GM21367 (cell line): ENCODE measurements at regions not wholly inside any gene's neighbourhood (a gene's known extent, or its start where the extent isn't known, plus 50 kb on each side); places are given as distances from the start of the nearest gene placed in this dataset.

Source experiments
- ATAC-seq: cut with Tn5 transposase; IDR thresholded peaks from one replicate; pipeline ENCODE4 v1.9.1; 2021; ENCODE audit not compliant: unreplicated experiment

DNA sequence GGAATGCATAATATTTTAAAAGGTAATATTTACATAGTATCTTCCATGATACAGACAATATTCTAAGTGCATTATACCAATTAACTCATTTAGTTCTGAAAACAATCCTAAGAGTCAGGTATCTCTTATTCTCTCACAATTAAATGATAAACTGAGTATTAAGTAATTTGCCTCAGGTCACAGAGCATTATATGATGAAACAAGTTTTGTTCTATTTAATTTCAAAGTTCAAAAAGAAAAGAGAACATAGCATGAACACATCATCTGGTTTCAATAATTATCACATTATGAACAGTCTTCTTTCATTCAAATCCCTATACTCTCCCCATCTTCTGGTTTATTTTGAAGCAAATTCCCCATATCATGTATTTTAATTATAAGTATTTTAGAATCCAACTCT, 927.5 kb downstream of the ADGRL2 start:
- no peak for ATAC-seq

DNA sequence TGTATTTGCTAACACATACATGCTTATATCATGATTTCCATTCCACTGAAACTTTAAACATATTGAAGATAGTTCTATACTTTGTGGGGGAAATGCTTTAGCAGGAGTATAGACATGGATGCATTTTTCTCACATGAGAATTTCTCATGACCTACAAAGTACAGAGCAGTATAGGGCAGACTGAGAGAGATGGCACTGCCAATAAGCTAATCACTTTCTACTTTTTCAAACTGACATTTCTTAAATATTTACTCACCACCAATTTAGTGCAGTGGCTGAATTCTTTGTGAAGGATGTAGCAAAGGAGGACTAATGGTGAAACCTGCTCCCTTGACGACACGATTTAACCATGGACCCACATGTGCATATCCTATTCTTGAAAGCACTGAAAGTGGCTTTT, 923.5 kb downstream of the ADGRL2 start:
- no peak for ATAC-seq

DNA sequence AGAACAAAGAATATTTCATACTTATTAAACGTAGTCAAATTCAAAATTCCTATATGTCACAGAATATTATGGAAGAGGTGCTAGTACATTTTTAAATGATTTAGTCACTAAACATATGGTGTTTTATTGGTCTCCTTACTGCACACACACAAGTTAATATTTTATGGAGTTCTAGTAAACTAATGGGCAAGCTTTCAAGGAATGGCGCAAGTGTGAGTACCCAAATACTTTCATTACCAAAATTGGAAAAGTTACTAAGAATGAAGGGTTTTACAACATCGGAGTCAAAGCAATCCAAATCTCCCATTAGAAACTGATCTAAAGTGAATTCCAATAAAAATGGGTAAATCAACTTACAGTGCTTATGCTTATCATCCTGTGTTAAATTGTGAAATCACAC, 921.9 kb downstream of the ADGRL2 start:
- ATAC-seq: no peak

DNA sequence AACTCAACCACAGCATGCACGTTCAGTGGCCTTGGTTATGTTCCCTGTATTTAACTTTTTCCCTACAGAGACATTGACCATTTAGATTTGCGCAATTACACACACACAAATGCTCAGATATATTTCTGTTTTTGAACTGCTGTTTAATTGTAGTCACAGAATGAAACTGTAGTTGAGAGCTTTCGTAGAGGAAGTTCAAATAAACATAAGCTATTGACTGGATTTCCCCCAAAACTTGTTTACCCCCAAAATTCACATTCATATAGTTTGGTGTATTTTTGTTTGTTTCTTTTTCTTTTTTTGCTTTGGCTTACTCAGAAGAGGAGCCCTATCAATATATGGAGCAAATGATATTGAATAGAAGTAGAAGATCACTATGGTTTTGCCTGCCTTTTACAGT, 921.0 kb downstream of the ADGRL2 start:
- ATAC-seq: no peak

DNA sequence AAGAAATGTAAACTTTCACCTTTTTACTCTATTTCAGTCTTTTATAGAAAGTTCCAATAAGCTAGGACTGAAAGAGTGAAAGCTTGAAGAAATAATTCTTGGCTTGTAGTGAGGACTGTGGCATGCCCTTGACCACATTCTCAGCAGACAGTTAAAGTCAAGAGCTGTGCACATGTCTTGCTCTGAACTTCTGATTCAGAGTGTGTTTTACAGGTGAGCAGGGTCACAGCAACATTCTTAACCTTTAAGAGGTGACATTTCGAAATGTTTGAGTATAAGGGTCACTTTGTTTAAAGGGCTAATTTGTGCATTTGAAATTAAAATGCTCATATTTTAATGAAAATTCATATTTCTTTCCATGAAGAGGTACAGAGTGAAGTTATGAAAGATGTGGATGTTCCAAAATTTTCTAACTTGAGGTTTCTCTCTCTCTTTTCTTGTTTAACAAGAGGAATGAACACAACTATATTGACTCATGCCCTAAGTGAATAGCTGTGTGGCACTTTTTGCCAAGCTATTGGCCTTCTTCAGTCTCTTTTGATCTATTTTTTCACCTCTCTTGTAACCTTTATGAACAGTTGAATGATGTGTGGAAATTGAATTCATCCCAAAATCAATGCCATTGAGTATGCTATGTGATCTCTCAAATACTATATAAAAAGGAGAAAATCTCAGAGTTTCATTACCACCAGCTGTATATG, 918.1 kb downstream of the ADGRL2 start:
- ATAC-seq: no peak

DNA sequence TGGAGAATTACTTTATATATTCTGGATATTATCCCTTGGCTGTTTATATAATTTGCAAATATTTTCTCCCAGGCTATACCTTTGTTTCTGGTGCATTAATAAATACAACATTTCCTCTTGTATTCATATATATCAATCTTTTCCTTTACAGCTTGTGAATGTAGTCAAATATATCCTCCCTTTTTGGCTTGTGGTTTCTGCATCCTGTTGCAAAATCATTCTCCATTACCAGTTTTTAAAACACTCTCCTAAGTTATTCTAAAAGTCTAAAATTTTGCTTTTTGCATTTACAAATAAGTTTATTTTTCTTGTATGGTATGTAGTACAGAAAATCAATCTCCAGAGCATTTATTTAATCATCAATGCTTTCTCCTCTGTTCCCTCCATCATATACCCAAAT, 909.4 kb downstream of the ADGRL2 start:
- ATAC-seq: no peak

DNA sequence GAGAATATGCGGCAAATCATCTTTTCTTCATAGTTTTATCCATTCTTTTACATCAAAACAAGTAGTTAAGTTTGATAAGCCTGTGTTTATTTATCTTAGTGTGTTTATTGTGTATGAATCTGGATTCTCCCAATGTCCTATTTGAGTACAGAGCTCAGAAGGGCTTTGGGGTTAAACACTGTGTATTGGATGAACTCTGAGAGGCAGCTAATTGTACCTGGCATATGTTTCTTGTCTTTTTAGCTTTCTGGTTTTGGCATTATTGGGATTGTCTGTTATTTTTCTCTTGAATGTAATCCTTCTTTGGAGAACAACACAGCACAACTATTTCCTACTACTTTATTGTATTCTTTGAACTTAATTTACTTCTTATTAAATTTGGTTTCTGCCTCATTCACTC, 906.9 kb downstream of the ADGRL2 start:
- no peak for ATAC-seq

DNA sequence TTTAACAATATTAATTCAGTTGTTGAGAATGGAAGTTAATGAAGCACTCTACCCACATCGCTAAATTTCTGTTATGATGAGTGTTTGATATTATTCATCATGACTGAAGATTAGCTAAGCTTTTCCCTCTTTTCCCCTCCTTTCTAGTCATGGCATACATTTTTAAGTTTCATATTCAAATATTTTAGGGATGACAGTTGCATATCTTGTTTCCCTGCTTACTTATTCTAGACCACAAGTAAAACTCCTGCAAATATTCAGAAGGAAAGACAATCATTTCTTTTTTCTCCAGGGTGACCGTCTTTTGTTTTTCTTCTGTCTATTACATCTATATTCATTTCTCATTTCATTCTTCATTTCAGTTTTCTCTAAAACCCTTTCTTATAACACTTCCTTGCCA, 906.0 kb downstream of the ADGRL2 start:
- ATAC-seq: no peak

DNA sequence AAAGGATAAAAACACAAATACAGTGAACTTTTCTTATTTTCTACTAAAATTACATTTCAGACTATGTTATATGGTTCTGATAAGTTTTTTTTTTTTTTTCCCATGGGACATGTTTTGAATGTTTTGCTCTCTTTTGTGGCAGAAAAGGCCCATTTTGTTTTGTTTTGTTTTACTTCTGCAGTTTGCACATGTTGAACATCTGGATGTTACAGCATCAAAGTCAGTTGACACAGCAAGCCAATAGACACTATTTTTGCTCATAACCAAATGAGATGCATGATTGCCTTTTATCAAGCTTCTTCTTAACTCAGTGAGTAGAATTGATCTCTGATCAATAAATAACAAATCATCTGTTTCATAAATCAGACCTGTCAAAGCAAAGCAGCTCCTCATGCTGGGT, 904.2 kb downstream of the ADGRL2 start:
- ATAC-seq: no peak

DNA sequence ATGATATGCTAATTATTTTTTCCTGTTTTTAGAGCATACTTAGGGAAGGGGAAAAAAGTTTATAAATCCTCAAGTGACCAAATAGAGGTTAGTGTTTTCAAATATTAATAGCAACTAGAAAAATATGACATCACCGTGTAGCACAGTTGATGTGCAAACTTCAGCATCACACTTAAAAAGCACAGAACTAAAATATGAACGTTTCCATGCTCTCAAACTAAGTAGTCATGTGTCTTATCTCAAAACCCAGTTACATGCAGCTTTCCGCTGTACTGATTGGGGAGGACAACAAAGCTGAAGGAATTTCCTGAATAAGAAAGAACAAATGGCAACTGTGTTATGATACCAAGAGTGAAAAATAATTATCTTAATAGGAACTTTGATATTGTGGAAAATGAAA, 903.7 kb downstream of the ADGRL2 start:
- no peak for ATAC-seq

DNA sequence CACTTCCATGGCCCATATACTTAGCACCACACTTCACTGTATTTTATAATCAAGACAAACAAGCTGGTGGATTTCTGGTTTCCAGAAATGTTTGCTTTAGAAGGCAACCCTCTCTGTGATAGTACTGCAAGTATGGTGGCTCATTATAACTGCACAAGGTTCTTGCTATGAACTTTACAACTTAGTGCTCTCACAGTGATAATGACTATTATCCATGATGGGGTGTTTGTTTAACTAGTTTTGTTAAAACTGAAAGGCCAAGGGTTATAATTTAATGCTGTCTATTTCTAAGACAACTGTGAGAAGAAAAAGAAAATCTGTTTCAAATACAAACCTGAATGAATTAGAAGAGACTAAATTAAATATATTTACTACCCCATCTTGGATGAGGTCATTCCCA, 903.2 kb downstream of the ADGRL2 start:
- no peak for ATAC-seq

DNA sequence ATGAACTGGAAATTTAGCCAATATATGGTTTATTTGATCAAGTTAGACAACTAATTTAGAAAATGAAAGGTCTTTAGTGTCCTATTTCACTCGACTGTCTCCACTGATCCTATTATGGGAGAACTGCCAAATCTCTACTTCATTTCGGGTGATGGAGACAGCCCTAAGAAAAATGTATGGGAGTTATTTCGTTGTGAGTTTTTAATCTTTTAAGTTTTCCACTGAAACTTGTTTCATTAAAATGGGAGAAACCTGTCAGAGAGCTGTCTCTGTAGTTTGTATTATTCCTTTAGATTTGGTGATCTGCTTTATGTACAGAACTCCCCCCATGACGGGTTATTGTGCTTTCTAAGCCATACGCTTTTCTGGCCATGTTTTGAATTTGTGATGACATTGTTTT, 899.7 kb downstream of the ADGRL2 start:
- ATAC-seq: no peak

DNA sequence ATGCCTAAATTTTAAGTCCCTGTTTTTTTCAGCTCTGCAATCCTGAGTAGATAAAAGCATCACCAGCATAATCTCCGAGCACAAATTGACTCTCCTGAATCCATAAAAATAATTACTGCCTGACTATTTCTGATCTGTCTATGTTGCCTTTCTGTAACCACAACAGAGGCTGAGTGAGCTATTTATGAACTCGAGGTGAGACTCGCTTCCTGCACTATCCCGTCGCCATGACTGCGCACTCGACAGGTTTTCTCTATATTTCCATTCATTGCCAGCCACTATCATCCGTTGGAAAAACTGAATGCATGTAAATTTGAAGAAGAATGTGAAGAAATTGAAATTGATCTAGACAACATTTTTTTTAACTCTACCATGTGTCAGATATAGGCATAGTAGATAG, 897.2 kb downstream of the ADGRL2 start:
- no peak for ATAC-seq

DNA sequence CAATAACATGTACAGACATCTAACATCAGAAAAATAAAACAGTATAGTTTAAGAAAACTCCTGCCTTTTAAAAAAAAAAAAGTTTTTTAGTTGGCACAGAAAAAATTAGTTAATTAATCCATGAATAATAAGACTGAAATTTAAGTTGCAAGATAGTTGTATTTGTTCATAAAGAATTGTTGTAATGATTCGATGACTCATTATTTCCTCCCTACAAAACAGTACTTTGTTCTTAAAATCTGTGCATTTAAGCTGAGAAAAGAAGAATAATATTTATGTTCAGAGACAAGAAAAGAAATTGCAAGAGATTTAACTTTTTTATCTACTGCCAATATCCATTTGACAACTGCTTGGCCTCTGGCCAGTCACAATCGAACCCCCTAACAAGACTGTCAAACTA, 894.7 kb downstream of the ADGRL2 start:
- ATAC-seq: no peak

DNA sequence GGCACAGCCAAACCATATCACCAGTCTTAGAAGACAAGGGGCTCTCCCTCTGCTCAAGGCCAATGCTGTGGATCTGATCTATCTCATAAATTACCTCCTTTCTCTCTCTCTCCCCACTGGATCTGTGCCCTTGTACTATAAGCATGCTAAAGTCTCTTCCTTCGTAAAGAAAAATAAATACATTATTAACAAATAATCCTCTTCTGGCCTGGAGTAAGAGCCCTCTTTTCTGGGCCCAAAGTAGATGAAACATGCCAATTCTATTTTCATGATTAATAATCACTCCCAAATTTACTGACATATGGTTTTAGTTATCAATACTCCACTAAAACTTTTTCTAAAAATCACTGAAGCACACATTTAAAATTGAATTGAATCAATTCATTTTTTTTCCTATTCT, 889.7 kb downstream of the ADGRL2 start:
- no peak for ATAC-seq

DNA sequence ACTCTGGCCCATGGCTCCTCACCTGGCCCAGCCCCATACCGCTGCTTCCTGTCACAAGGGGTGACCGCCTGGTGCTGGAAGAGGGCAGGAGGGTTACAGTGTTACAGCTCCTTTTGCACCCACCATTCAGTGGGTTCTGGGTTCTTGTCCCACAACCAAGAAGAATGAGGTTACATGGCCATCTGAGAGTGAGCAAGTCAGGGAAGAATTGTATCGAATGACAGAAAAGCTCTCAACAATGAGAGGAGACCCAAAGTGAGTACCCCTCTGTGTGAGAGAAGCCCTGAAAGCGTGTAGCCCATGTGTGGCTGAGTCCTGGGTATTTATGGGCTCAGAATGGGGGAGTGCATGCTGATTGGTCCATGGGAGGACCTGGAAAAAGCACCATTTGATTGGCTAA, 888.5 kb downstream of the ADGRL2 start:
- no peak for ATAC-seq

DNA sequence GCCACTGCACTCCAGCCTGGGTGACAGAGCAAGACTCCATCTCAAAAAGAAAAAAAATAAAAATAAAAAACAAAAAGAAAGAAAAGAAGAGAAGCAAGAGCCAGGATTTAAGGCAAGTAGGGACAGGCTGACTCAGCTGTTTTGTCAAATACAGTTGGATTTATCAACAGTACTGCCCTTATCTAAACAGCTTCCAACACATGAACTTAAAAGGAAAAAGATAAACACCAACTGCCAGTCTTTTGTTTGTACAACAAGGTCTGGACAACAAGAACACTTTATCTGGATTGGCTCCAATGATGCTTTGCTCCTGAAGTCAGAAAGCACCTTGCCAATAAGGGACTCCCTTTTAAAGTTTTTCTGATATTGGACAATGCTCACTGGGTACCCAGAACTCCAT, 886.0 kb downstream of the ADGRL2 start:
- ATAC-seq: no peak

DNA sequence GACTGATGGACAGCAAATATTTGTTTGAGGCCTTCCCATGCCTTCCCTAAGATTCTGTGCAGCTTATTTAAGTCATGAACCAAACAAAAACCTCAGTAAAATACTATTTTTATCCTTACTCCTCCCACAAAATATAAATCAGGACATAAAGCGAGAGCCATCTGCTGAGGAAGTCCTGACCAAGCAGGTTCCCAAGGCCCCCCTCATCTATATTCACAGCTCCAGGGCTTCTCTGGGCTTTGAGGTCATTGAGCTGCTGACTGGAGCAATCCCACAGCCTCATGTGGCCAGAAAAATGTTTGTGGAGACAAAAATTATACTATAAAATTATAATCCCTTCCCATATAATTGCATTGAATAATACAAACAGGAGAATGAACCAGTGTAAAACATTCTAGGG, 846.2 kb downstream of the ADGRL2 start:
- ATAC-seq: no peak

DNA sequence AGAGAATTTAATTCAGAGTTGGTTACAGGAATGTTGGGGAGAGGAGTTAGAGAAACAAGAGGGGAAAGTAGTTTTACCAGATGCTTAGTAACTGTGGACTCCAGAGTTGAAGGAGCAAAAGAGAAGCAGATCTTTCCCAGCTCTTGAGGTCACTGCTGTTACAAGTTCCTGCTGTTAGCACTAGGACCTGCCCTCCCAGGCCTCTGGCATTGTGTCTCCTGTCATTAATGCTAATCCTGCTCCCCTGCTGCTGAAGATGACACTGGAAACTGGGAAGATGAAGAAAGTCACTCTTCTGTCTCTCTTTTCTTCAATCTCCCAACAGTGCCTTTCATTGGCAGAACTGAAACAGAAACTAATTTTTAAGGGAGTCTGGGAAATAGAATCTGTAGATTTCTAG, 845.6 kb downstream of the ADGRL2 start:
- no peak for ATAC-seq

DNA sequence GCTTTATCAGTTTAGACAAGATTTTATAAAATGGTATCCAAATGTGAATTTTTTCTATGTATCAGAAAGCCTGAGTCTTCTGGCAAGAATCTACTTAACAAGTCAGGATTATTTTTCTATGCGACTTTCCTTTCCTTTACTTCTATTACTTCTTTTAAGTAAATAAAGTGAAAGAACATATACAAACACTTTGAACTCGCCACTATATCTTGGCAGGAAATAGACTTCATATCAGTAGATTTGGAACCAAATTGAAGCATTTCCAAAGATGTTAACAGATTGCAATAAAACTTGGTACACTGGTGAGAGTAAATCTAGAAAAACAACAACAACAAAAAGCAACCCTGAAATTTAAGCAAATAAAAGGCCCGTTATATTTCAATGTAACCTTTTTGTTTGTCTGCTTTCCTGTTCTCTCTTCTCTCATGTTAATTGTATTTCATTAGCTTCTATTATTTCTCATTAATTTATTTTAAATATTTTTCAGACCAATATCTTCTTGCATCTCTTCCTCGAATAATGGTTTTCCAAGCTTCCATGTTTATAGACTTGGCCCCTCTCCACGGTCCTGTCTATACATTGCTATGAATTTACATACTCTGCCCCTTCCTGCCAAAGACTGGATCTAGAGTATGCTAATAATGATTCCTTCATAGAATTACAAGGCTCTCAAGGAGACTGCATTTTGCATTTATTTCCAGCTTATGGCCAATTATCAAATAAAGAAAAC, 843.6 kb downstream of the ADGRL2 start:
- no peak for ATAC-seq

DNA sequence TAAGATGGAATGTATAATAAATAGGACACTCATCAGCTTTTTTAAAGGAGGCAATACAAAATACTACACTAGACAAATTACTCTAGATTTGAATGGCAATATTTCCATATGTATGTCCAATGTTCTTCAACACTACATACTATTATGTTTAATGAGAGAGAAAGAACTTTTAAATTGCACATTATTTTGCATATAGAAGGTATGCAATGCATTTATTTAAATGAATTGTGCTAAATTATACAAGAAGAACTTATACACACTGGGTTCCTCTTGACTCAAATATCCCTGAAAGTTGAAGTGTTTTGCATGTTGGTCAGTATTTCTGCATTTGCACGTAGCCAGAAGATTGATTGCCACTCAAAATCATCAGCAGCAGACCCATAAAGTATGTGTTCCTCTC, 839.6 kb downstream of the ADGRL2 start:
- no peak for ATAC-seq

DNA sequence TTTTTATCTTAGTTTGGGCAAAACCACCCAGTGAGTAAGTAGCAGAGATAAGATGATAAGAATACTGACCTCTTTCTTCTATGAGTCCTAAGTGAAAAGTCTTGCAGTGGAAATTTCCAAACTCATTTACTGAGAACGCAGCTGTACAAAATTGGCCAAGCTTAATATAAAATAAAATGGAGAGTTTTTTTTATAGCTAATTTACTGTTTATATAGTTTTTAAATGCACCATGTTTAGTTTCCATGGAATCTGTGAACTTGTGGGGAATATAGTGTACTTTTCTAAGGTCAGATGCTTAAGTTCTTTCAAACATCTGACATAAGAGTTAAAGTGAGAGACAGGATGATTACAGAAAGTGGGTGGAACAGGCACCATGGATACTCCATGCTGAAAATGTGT, 833.5 kb downstream of the ADGRL2 start:
- no peak for ATAC-seq

DNA sequence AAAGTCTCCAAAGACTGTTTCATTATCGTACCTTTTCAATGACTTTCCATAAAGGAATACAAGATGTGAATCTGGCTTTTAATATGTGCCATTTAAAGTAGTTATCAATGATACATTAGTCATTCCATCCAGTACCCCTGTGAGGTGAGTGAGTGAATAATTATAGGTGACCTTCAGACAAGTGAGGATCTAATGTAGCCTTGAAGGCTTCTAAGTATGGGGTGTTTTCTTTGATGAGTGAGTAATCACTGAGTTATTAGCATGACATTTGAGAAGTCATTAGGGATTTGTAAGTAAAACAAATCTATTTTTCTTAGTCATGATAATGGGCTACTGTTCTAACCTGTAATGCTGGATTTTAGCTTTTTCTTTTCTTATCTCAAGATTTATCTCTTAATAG, 831.4 kb downstream of the ADGRL2 start:
- ATAC-seq: no peak
